Activated CD4-positive, CD25-positive, alpha-beta regulatory T cell (primary cell): ENCODE measurements at regions not wholly inside any gene's neighbourhood (a gene's known extent, or its start where the extent isn't known, plus 50 kb on each side); places are given as distances from the start of the nearest gene placed in this dataset.
"Not testable (repeated sequence)": the region's sequence is repeated elsewhere in the genome, so short reads cannot be mapped to it uniquely, and the experiment has no call there.

Experiments
- DNase-seq, 4 experiments: peaks; one replicate each; lab custom pipeline; 2025; lab: John Stamatoyannopoulos, UW

DNA sequence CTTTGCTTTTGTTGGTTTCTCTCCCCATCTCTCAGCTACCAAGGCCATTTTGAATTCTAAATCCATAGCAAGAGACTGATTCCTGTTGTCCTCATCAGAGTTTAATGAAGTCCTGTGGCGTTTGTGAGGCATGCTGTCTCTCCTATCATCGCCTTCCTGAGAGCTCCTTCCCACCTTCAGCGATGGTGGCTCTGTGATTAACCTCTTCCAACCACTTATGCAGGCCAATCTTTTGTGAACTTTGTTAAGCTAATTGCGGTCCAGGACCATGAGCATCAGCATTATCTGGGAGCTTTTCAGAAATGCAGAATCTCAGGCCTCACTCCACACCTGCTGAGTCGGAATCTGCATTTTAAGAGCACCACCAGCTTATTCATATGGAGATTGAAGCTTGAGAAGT, 272.5 kb upstream of the CDYL start:
- no peak for DNase-seq

GRCh38 chr6:4496284-4496683, 279.9 kb upstream of the CDYL start:
- no peak for DNase-seq

DNA sequence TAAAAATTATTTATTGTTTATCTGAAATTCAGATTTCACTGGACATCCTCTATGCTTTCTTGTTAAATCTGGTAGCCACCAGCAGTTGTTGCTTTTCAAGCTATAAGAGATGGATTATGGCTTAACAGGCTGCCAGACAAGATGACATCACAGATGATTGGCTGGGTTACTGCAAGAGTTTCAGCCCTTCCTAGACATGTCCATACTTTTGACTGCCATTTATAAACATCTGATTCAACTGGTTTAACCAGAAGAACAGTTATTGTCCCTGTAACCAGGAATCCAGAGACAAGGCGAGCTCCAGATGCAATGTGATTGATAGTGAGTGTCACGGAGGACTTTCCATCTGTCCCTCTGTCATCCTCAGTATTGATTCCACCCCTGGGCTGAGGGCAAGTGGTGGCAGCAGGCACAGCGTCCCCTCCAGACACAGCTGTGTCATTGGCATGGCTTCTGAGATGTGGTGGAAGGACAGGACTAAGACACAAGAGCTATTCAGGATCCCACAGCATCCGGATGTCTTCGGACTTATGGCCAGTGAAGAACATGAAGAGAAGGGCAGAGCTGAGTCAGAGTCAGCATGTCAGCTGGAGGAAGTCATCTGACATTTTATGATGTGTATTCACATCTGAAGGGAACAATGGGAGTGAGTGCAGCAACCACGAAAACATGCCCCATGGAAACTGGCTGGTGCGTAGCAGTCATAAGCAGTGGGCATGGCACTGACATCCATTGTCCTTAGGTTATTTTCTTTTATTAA, 284.5 kb upstream of the CDYL start:
- DNase-seq, result no peak

- DNase-seq, result no peak
Measured at GRCh38 chr6:4489538-4489937, 286.7 kb upstream of the CDYL start.

GRCh38 chr6:4488389-4488788, 287.8 kb upstream of the CDYL start:
- DNase-seq, result no peak

DNA sequence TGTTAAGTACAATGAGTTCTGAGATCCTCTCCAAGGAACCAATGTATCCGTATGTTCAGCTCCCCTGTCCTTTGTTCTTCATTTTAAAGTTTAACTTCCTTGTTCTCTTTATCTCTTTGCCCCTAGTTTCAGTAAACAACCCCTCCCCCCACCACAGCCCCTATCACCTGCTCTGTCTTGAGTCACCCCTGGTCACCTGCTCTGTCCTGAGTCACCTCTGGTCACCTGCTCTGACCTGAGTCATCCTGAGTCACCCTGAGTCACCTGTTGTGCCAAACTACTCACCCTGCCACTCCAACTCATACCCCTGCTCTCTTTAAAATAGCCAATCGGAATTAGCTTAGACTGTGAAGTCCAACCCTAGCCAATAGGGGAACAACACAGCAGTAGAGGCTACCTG, 288.7 kb upstream of the CDYL start:
- no peak for DNase-seq

- DNase-seq, result no peak
Measured at GRCh38 chr6:4486568-4487315, 289.5 kb upstream of the CDYL start.

DNA sequence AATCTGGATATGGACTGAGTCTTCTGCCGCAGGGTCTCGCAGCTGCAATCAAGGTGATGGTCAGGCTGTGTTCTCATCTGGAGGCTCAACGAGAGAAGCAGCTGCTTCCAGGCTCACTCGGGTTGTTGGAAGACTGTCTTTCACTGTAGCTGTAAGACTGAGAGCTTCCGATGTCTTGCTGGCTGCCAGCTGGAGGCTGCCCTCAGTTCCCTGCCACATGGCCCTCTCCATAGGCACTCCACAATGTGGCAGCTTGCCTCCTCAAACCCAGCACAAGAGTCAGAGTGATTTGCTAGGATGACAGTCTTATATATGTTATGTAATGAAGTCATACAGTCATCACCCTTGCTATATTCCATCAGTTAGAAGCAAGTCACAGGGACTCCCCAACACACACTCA, 290.5 kb upstream of the CDYL start:
- DNase-seq, result no peak

GRCh38 chr6:4482461-4482860, 293.7 kb upstream of the CDYL start:
- no peak for DNase-seq

DNA sequence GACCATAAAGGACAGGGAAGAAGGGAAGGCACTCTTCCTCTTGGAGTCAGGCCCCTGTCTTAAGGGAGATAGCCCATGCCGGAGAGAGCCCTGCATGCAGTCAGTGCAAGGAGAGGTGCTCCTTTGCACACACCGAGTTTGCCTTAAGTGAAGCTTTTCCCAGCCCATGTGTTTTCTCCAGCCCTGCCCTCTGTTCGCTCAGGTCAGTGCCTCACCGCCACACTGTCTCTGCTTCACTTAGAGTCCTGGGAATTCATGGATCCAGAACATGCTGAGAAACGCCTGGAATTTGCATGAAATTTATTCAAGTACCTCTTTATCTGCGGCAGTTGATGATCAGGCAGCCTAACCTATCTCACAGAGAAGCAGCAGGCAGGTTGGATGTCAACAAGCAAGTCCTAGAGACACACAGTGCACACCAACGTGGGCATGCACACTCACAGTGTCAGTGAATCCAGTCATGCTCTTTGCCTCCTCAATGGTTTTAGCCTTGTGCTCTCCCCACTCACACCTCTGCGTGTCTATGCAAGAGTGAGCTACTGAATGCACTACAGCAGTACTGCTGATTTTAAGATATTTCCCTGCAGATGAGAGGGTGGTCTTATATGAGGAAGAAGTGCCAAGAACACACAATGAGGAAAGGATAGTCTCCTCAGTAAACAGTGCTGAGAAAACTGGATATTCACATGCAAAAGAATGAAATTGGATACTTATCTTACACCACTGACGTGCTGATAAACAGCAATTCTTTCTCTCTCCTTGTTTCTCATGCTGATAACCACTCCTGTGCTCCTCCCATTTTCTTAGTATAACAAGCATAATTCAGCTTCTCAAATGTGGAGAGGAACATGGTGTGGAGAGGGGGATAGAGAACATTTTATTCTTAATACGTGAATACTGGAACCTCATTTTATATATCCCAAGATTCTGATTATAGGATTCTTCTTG, 295.1 kb upstream of the CDYL start:
- no peak for DNase-seq

DNA sequence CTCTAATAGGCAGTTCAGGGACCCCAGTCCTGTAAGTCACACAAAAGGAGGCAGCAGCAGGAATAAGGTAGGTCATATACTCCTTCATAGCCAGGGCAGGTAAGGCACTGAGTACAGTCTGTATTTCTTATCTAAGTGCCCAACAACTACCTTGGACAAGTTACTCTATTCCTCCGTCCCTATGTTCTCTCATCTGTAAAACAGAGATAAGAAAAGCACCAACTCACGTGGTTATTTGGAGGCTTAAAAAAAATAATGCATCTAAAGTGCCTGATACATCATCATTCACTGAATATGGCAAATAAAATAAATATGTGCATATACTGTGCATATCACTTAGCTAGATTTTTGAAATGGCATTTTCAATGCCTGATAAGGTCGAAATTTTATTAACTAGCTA, 298.1 kb upstream of the CDYL start:
- DNase-seq, result no peak

GRCh38 chr6:4474810-4475209, 301.4 kb upstream of the CDYL start:
- DNase-seq, result no peak

DNA sequence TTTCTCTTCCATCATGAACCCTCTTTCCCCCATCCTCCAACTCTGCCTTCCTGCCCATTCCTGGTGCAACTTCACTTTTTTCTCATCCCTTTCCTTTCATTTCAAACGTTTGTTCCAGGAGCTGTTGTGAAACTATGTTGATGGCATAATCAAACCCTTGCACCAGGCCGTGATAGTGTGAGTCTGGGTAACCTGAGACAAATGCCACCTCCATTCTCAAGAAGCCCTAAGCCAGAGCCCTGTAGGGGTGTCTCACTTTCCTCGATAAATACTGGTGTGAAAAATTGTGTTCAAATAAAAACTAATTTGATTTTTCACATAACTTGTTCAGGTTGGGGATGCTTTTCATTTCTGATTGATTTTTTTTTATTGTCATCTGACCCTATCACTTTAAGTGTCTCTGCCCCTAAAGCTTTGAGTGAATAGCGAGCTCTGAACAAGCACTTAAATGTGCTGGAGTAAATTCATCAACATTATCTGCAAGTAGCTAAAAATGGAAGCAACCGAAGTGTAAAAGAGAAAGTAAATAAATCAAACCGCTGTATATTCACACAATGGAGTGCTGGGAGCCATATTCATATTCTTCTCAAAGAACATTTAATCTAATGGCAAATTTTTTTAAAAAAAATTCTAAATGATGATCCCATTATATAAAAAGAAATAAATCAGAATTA, 303.1 kb upstream of the CDYL start:
- no peak for DNase-seq

DNA sequence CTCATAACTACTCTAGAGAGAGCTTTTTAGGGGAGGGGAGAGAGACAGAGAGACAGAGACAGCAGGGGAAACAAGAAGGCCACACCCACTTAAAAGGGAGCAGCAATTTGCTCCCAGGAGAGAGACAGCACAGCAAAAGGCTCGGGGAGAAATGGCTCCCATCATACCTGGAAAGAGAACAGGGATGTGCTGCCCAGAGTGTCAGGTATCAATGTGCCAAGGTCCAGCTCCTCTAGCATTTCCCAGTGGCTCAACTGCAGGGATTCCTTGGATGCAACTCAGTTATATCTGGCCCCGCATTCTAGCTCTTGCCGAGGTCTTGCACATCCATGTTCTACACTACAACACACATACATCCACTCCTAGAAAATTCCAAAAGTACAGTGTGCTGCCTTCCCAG, 304.0 kb upstream of the CDYL start:
- no peak for DNase-seq

DNA sequence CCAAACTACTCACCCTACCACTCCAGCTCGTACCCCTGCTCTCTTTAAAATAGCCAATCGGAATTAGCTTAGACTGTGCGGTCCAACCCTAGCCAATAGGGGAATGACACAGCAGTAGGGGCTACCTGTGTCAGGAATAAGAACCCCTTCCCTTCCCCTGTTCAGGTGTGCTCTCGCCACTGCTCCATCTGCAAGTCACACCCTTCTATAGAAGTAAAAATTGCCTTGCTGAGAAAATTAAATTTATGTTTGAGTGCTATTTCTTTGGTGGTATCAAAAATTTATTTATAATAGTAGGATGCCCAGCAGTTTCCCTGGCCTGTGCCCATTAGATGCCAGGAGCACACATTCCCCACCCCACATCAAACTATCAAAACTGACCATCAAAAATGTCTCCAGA, 304.7 kb upstream of the CDYL start:
- not testable (repeated sequence) for DNase-seq

- DNase-seq, result no peak
Measured at GRCh38 chr6:4470698-4471210, 305.4 kb upstream of the CDYL start.

GRCh38 chr6:4466769-4467480, 309.3 kb upstream of the CDYL start:
- DNase-seq, result no peak

DNA sequence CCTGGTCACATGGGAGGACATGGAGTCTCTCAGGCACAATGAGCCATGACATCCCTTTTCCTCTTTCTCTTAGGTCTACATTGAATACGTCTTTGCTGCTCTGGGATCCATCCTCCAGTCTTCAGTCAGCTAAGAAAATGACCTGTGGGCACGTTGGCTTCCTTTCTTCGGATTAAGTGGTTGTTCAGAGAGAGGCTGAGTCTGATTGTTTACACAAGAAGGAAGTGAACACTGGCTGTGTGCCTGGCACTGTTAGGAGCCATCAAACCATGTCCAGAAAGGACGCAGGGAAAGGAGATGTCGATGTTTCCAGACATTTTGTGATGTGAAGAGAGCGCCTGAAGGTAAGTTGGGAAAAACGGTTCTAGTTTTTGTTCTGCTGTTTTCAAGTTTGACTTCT, 309.9 kb upstream of the CDYL start:
- DNase-seq, result no peak

DNA sequence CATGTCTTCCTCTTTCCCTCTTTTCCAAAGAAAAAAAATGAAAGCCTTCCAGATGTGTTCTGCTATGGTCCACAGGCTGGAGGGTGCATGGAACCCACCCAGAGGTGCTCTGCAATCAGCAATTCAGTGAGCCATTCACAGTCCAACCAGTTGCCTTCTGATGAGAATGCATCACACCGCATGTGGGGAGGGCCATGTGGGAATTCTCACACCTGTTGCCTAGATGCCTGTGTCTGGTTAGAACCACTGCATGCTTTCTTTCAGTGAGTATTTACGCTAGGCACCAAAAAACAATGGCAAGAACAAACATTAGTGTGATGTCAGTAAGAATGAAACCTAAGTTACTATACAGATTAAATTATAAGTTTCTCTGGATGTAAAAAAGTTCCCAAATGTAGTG, 311.6 kb upstream of the CDYL start:
- DNase-seq, result no peak

- no peak for DNase-seq
Measured at GRCh38 chr6:4463236-4463635, 313.0 kb upstream of the CDYL start.
